Spleen (tissue), 11 donors: ENCODE measurements at regions not wholly inside any gene's neighbourhood (a gene's known extent, or its start where the extent isn't known, plus 50 kb on each side); places are given as distances from the start of the nearest gene placed in this dataset.

Experiments used
- DNase-seq: peaks from one replicate; pipeline ENCODE4 v3.0.0-alpha.2; 2020
- H3K27ac ChIP-seq, 8 donors: fragments of 200-600 bp; sonication (generic) in 7 of 8; 1 replicate in 4 of 8; 2 replicates in 4 of 8; pipeline versions ENCODE4 v1.5.0 to v1.8.0; 2016 to 2021; ENCODE audit warnings: inconsistent platforms in 4 of 8, mild to moderate bottlenecking in 4 of 8, moderate library complexity in 1 of 8
- H3K27me3 ChIP-seq, 7 donors: fragments of 200-600 bp; sonication (generic) in 6 of 7; replicated peaks in 1 of 7; 1 replicate in 4 of 7; 2 replicates in 3 of 7; pipeline versions ENCODE4 v1.5.0 to v1.8.0; 2016 to 2021; ENCODE audit warnings: inconsistent platforms in 3 of 7, mild to moderate bottlenecking in 1 of 7
- H3K36me3 ChIP-seq, 6 donors: fragments of 200-600 bp; sonication (generic) in 5 of 6; 1 replicate in 4 of 6; 2 replicates in 2 of 6; pipeline versions ENCODE4 v1.5.0 to v1.8.0; 2016 to 2021; ENCODE audit warnings: inconsistent platforms in 2 of 6
- H3K4me1 ChIP-seq, 6 donors: fragments of 200-600 bp; sonication (generic) in 5 of 6; 1 replicate in 3 of 6; 2 replicates in 3 of 6; pipeline versions ENCODE4 v1.5.0 to v1.8.0; 2016 to 2021; ENCODE audit warnings: inconsistent platforms in 3 of 6
- H3K4me3 ChIP-seq, 8 donors: fragments of 200-600 bp; sonication (generic) in 7 of 8; 1 replicate in 4 of 8; 2 replicates in 4 of 8; pipeline versions ENCODE4 v1.5.0 to v1.8.0; 2016 to 2021; ENCODE audit warnings: inconsistent platforms in 4 of 8, mild to moderate bottlenecking in 4 of 8, moderate library complexity in 2 of 8
- H3K9me3 ChIP-seq, 8 donors: fragments of 200-600 bp; sonication (generic) in 7 of 8; 1 replicate in 4 of 8; 2 replicates in 4 of 8; pipeline versions ENCODE4 v1.5.0 to v1.8.0; 2016 to 2021; ENCODE audit warnings: inconsistent platforms in 4 of 8
- POLR2A ChIP-seq, 3 donors: fragments of 450-650 bp; IDR thresholded peaks; one replicate each; pipeline ENCODE4 v1.5.1; 2017; ENCODE audit warnings: antibody characterized with exemption in 3 of 3, mild to moderate bottlenecking in 1 of 3
- POLR2AphosphoS5 ChIP-seq, 3 donors: sonication (generic); formaldehyde crosslinking; IDR thresholded peaks; one replicate each; pipeline ENCODE4 v1.5.1; 2017; ENCODE audit warnings: antibody characterized with exemption in 3 of 3
- WGBS, 5 donors: extraction: QIAGEN DNeasy Blood & Tissue Kit in 3 of 5; methylation state at CpG; one replicate each; pipeline versions ENCODE4 v1.1.5 to v1.1.7; 2013 to 2018; 5-methylcytosine and 5-hydroxymethylcytosine counted together
- intact Hi-C: fragments of 100-400 bp; cut with DNase I; formaldehyde crosslinking; loops from one replicate; pipeline ENCODE4 v1.15.0; 2023; ENCODE audit warnings: low total_unique reads
- TF ChIP-seq, protein P1 (sequence below), 11 experiments: fragments of 200-600 bp in 7 of 11; fragments of 450-650 bp in 4 of 11; sonication (generic) in 4 of 11; IDR thresholded peaks in 8 of 11; conservative IDR thresholded peaks in 3 of 11; 1 replicate in 7 of 11; 2 replicates in 4 of 11; pipeline versions ENCODE4 v1.4.0 to v1.8.0; 2016 to 2021; ENCODE audit warnings: antibody characterized with exemption in 11 of 11, inconsistent platforms in 4 of 11, mild to moderate bottlenecking in 1 of 11
- donor health status: healthy with polysubstance abuse.
- donor health status: DM: no; HTN: no; CAD: no; lungs with moderate emphysema.
- donor health status: DM: no; HTN: no; CAD: no.
- donor health status: Bipolar disorder and iron deficiency.
- donor health status: healthy.
- donor health status: DM: no; HTN: no; CAD: no.
- donor health status: DM: yes; HTN: yes; CAD: no.

DNA sequence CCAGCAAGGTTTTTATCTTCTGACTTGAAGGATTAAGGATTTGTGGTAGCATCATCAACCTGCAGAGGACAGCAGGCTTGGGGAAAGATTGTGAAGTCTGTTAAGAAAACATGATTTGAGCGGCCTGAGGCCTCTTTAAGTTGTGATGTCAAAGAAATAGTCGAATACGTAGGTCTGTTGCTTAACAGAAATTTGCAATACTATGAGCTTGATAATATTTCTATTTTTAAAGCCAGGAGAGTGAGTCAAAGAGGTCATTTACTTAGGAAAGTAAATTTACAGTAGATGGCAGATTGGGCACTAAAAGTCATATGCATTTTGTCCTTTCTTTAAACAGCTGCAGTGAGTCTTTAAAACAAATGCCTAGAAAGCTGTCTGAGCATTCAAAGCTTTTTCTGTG is 336.3 kb downstream of the DIPK2A start:
- DNase-seq: no peak
- Histone ChIP-seq H3K36me3 (no peaks in the 10 kb centered on the region), H3K27ac (no peak overlapping the region), H3K27me3 (no peaks in the 10 kb centered on the region), H3K9me3 (peaks cover 0 to 29% (median 7%) of the 10 kb centered on the region in 8 donors), H3K4me1 (no peaks in the 10 kb centered on the region), H3K4me3 (no peak overlapping the region)
- WGBS, 5 donors: 79 to 90% (median 81%) methylated on average over 3 of the region's 3 CpGs
- intact Hi-C loops: no loop called here
- no peak for TF ChIP-seq POLR2A (IDR thresholded peaks at IDR 0.05)
- TF ChIP-seq, protein P1, sequence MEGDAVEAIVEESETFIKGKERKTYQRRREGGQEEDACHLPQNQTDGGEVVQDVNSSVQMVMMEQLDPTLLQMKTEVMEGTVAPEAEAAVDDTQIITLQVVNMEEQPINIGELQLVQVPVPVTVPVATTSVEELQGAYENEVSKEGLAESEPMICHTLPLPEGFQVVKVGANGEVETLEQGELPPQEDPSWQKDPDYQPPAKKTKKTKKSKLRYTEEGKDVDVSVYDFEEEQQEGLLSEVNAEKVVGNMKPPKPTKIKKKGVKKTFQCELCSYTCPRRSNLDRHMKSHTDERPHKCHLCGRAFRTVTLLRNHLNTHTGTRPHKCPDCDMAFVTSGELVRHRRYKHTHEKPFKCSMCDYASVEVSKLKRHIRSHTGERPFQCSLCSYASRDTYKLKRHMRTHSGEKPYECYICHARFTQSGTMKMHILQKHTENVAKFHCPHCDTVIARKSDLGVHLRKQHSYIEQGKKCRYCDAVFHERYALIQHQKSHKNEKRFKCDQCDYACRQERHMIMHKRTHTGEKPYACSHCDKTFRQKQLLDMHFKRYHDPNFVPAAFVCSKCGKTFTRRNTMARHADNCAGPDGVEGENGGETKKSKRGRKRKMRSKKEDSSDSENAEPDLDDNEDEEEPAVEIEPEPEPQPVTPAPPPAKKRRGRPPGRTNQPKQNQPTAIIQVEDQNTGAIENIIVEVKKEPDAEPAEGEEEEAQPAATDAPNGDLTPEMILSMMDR (IDR thresholded peaks at IDR 0.05 in 8 of 11, conservative IDR thresholded peaks at IDR 0.05 in 3 of 11): no peak
- no peak for TF ChIP-seq POLR2AphosphoS5 (IDR thresholded peaks at IDR 0.05)

DNA sequence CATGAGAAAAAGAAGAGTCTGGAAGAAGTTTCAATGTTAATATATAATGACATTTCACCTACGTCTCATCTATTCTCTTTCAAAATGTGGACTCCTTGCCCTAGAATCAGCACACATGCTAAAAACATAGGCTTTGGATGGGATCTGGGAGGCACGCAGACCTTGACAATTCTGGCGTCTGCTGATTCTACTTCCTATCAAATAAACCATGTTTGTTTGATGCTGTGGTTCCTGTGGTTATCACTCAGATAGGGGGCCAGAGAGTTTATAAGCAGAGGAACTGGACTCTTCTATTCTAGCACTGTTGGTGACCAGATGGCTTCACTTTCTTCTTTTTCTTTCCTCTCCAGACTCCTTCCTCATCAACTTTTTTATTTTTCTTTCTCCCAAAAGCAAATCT is 336.8 kb downstream of the DIPK2A start:
- Histone ChIP-seq H3K4me3 (no peak overlapping the region), H3K27me3 (no peaks in the 10 kb centered on the region), H3K27ac (no peak overlapping the region), H3K9me3 (peaks cover 0 to 25% (median 7%) of the 10 kb centered on the region in 8 donors), H3K4me1 (no peaks in the 10 kb centered on the region), H3K36me3 (no peaks in the 10 kb centered on the region)
- WGBS, 5 donors: 58 to 67% (median 64%) methylated on average over 3 of the region's 3 CpGs
- no peak for DNase-seq
- TF ChIP-seq, protein P1 (IDR thresholded peaks at IDR 0.05 in 8 of 11, conservative IDR thresholded peaks at IDR 0.05 in 3 of 11): no peak
- TF ChIP-seq POLR2A (IDR thresholded peaks at IDR 0.05) (no peak), POLR2AphosphoS5 (IDR thresholded peaks at IDR 0.05) (no peak)
- intact Hi-C loops: no loop called here

DNA sequence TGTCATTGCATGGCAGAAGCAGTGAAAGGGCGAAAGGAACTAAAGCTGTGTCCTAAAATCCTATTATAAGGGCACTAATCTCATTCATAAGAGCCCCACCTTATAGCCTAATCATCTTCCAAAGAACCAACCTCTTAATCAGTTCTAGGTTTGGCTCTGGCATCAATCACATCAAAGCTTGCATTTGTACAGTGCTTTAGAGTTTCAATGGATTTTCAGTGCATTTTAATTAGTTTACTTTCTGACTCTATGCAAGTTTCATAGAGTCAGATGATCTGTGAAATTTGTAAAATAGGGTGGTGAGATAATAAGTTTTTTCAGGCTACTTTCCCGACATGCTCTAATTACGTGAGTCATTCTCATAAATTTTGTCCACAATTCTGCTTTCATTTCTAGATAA is 341.1 kb downstream of the DIPK2A start:
- Histone ChIP-seq H3K36me3 (no peaks in the 10 kb centered on the region), H3K9me3 (peaks cover 0 to 8% (median 0%) of the 10 kb centered on the region in 8 donors), H3K27me3 (no peaks in the 10 kb centered on the region), H3K4me1 (no peaks in the 10 kb centered on the region), H3K4me3 (no peak overlapping the region), H3K27ac (no peak overlapping the region)
- intact Hi-C loops: no loop called here
- WGBS, 5 donors: 48 to 77% (median 58%) methylated on average over 3 of the region's 3 CpGs
- no peak for DNase-seq
- TF ChIP-seq POLR2A (IDR thresholded peaks at IDR 0.05): no peak
- TF ChIP-seq, protein P1 (IDR thresholded peaks at IDR 0.05 in 8 of 11, conservative IDR thresholded peaks at IDR 0.05 in 3 of 11): no peak
- TF ChIP-seq POLR2AphosphoS5 (IDR thresholded peaks at IDR 0.05): no peak

DNA sequence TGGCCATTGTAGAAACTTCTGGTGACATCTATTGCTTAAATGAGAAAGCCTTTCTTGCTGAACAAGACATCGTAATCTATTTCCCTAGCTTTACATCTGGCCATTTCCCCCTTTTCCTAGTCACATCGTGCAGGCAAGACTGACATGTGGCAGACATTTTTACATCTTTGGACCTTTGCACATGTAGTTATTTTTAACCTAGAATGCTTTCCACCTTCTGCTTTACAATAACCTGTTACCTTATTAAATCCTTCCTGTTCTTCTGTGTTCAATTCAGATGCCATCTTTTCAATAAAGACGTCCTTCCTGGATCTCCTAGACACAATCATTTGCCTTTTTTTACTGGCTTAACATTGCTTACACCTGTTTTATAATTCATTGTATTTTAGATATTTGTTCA is 343.3 kb downstream of the DIPK2A start:
- DNase-seq: no peak
- H3K27ac ChIP-seq: no peak overlapping the region
- no peaks in the 10 kb centered on the region for H3K36me3 ChIP-seq
- intact Hi-C loops: no loop called here
- H3K9me3 ChIP-seq: peaks cover 0 to 8% (median 0%) of the 10 kb centered on the region in 8 donors
- TF ChIP-seq POLR2AphosphoS5 (IDR thresholded peaks at IDR 0.05) (no peak), POLR2A (IDR thresholded peaks at IDR 0.05) (no peak)
- WGBS, 5 donors: 73 to 89% (median 82%) methylated on average over 3 of the region's 3 CpGs
- no peaks in the 10 kb centered on the region for H3K4me1 ChIP-seq
- no peaks in the 10 kb centered on the region for H3K27me3 ChIP-seq
- H3K4me3 ChIP-seq: no peak overlapping the region

DNA sequence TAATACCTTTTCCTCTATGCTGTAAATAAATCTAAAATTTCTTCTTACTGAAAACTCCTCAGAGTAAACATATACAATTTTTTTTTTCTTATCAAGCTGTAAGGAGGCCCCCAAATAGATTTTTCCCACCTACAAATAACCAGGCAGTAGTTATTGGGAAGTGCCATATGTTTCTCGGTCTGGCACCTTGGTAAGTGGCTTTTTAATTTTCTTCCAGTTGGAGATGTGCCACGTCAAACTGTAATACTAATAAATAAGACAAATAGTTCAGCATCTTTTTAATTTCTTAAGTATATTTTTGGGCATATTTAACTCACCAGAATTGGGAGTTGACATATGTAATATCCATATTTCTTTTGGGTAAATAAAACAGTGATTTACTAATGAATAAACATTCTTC is 346.3 kb downstream of the DIPK2A start:
- Histone ChIP-seq H3K9me3 (peaks cover 0 to under 1% (median 0%) of the 10 kb centered on the region in 8 donors), H3K36me3 (no peaks in the 10 kb centered on the region), H3K4me1 (no peaks in the 10 kb centered on the region), H3K27me3 (no peaks in the 10 kb centered on the region), H3K4me3 (no peak overlapping the region), H3K27ac (no peak overlapping the region)
- intact Hi-C loops: no loop called here
- DNase-seq: no peak
- TF ChIP-seq, protein P1 (IDR thresholded peaks at IDR 0.05 in 8 of 11, conservative IDR thresholded peaks at IDR 0.05 in 3 of 11): no peak
- TF ChIP-seq POLR2A (IDR thresholded peaks at IDR 0.05) (no peak), POLR2AphosphoS5 (IDR thresholded peaks at IDR 0.05) (no peak)
- WGBS, 5 donors: 74 to 89% (median 78%) methylated on average over 2 of the region's 2 CpGs
